Brain microvascular endothelial cell (primary cell): ENCODE measurements at regions not wholly inside any gene's neighbourhood (a gene's known extent, or its start where the extent isn't known, plus 50 kb on each side); places are given as distances from the start of the nearest gene placed in this dataset.

ENCODE experiments used
- DNase-seq: peaks from one replicate; pipeline ENCODE4 v3.0.0-alpha.2; 2020
- H3K27ac ChIP-seq: fragments of 250-450 bp; sonication (Bioruptor Pico); 2 replicates; pipeline ENCODE4 v1.5.1; 2020; ENCODE audit warnings: mild to moderate bottlenecking, moderate library complexity
- H3K27me3 ChIP-seq: fragments of 250-450 bp; sonication (Bioruptor Pico); replicated peaks from 2 replicates; pipeline ENCODE4 v1.5.1; 2020; ENCODE audit warnings: mild to moderate bottlenecking
- H3K36me3 ChIP-seq: fragments of 250-450 bp; sonication (Bioruptor Pico); replicated peaks from 2 replicates; pipeline ENCODE4 v1.5.1; 2020; ENCODE audit warnings: mild to moderate bottlenecking
- H3K4me3 ChIP-seq: 2 replicates; pipeline ENCODE4 v1.5.1; 2011; ENCODE audit warnings: low read depth, mild to moderate bottlenecking, control low read depth, low read length, moderate library complexity
- in situ Hi-C: cut with HindIII; loops from 2 replicates; pipeline ENCODE4 v1.10.0; 2017; ENCODE audit warnings: low sequenced_read_pairs, low pct_ligation_motif_present
- TF ChIP-seq, protein P1 (sequence below): IDR thresholded peaks from 2 replicates; pipeline ENCODE4 v1.5.1; 2011; ENCODE audit warnings: low read depth, mild to moderate bottlenecking, moderate library complexity, low read length, control low read depth, inconsistent platforms; ENCODE audit errors: missing control alignments

- no peaks in the 10 kb centered on the region for H3K27me3 ChIP-seq
- TF ChIP-seq, protein P1, sequence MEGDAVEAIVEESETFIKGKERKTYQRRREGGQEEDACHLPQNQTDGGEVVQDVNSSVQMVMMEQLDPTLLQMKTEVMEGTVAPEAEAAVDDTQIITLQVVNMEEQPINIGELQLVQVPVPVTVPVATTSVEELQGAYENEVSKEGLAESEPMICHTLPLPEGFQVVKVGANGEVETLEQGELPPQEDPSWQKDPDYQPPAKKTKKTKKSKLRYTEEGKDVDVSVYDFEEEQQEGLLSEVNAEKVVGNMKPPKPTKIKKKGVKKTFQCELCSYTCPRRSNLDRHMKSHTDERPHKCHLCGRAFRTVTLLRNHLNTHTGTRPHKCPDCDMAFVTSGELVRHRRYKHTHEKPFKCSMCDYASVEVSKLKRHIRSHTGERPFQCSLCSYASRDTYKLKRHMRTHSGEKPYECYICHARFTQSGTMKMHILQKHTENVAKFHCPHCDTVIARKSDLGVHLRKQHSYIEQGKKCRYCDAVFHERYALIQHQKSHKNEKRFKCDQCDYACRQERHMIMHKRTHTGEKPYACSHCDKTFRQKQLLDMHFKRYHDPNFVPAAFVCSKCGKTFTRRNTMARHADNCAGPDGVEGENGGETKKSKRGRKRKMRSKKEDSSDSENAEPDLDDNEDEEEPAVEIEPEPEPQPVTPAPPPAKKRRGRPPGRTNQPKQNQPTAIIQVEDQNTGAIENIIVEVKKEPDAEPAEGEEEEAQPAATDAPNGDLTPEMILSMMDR = no peak
- DNase-seq = no peak
- no peak overlapping the region for H3K27ac ChIP-seq
- peaks cover 10% of the 10 kb centered on the region for H3K36me3 ChIP-seq
- in situ Hi-C loops = no loop called here
- H3K4me3 ChIP-seq = no peak overlapping the region
Measured at GRCh38 chr17:77380395-77381184, 239.8 kb downstream of the SEC14L1 start.

GRCh38 chr17:77381185-77381700 lies 240.5 kb downstream of the SEC14L1 start:
- TF ChIP-seq, protein P1 = no peak
- H3K27me3 ChIP-seq = no peaks in the 10 kb centered on the region
- in situ Hi-C loops = no loop called here
- H3K4me3 ChIP-seq = no peak overlapping the region
- no peak overlapping the region for H3K27ac ChIP-seq
- H3K36me3 ChIP-seq = peaks cover 11% of the 10 kb centered on the region
- DNase-seq = no peak

DNA sequence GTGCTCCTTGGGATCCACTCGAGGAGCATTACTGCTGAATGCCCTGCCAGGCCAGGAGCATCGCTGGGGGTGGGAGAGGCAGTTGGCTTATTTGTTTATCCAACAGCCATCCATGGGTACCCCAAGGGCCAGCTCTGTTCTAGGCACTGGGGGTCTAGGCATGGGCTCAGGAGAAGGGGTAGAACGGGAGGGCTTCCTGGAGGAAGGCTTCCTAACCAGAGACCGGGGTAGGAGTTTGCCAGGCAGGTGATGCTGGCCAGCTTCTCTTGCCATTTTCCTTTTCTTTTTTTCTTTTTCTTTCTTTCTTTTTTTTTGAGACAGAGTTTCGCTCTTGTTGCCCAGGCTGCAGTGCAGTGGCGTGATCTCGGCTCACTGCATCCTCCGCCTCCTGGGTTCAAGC lies 241.0 kb downstream of the SEC14L1 start:
- Histone ChIP-seq H3K27ac (no peak overlapping the region), H3K36me3 (peaks cover 11% of the 10 kb centered on the region), H3K27me3 (no peaks in the 10 kb centered on the region), H3K4me3 (no peak overlapping the region)
- in situ Hi-C loops = no loop called here
- TF ChIP-seq, protein P1 = no peak
- DNase-seq = no peak

GRCh38 chr17:77382356-77382911 lies 241.7 kb downstream of the SEC14L1 start:
- in situ Hi-C loops = no loop called here
- Histone ChIP-seq H3K4me3 (no peak overlapping the region), H3K27me3 (no peaks in the 10 kb centered on the region), H3K27ac (no peak overlapping the region), H3K36me3 (peaks cover 12% of the 10 kb centered on the region)
- no peak for DNase-seq
- TF ChIP-seq, protein P1 = no peak

DNA sequence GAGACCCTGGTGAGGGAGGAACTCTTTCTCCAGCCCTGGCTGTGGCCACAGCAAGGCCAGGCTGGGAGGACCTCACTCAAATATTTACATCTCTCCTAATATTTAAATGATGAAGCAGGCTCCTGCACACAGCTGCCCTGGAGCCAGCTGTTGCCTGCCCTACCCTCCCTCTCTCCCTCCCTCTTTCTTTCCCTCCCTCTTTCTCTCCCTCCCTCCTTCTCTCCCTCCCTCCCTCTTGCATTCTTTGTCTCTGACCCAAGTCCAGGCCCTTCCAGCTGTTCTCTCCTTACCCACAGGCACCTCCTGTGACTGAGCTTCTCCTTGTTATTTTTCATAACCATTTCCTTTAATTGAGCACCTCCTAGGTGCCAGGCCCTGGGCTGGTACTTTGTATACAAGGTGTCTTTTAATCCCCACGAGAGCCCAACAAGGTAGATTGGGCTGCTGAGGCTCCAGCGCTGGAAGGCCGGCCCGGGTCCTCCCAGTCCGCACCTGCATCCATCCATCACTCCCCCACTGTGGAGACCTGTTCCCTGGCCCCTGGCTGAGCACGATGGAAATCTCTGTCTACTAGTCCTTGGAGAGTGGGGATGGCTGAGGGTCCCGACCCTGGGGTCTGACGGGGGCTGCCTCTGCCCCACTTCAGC lies 242.3 kb downstream of the SEC14L1 start:
- in situ Hi-C loops = no loop called here
- H3K27me3 ChIP-seq = no peaks in the 10 kb centered on the region
- TF ChIP-seq, protein P1 = no peak
- H3K27ac ChIP-seq = no peak overlapping the region
- peaks cover 14% of the 10 kb centered on the region for H3K36me3 ChIP-seq
- no peak overlapping the region for H3K4me3 ChIP-seq
- DNase-seq = no peak
